ENCODE measurements at regions not wholly inside any gene's neighbourhood (a gene's known extent, or its start where the extent isn't known, plus 50 kb on each side); places are given as distances from the start of the nearest gene placed in this dataset.

DNA sequence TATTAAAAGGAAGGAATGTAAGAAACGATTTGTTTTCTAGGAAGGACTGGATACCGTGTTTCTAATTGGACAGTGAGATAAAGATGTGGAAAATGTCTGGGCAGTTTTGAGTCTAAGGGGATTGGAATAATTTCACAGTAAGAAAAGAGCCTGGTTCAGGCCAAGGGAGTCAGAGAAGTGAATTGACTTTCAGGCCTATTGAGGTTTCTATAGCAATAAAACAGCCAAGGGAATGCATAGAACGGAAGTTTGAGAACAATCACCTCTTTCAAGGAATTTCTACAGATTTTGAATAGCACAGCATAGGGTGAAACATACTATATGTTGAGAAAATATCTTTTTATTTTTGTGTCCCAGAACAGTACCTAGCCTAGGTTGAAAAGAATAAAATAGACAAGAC lies 271.6 kb upstream of the TRPM3 start:
- no peaks in the 10 kb centered on the region for H3K4me1 ChIP-seq
- H3K27ac ChIP-seq, result no peak overlapping the region
- TF ChIP-seq, protein P1, sequence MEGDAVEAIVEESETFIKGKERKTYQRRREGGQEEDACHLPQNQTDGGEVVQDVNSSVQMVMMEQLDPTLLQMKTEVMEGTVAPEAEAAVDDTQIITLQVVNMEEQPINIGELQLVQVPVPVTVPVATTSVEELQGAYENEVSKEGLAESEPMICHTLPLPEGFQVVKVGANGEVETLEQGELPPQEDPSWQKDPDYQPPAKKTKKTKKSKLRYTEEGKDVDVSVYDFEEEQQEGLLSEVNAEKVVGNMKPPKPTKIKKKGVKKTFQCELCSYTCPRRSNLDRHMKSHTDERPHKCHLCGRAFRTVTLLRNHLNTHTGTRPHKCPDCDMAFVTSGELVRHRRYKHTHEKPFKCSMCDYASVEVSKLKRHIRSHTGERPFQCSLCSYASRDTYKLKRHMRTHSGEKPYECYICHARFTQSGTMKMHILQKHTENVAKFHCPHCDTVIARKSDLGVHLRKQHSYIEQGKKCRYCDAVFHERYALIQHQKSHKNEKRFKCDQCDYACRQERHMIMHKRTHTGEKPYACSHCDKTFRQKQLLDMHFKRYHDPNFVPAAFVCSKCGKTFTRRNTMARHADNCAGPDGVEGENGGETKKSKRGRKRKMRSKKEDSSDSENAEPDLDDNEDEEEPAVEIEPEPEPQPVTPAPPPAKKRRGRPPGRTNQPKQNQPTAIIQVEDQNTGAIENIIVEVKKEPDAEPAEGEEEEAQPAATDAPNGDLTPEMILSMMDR (IDR thresholded peaks at IDR 0.05), result no peak

DNA sequence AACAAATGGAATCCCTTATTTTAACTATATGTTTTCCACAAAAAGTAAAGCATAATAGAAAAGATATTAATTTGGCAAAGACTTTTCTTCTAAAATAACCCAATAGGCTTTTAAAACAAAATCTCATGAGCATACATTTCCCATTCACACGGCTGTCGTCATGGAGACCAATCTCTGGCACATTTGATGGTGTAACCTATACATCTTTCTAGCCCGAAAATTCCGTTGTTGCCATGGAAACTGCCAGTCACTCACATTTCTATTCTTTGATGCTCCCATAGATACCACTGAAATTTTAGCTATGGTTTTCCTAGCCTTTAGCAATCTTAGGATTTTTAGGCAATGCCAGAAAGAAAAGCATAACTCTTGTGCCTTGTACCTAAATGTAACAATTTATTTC lies 262.9 kb upstream of the TRPM3 start:
- H3K4me3 ChIP-seq, result no peak overlapping the region
- TF ChIP-seq, protein P1 (IDR thresholded peaks at IDR 0.05), result no peak
- H3K27me3 ChIP-seq, result no peaks in the 10 kb centered on the region
- H3K36me3 ChIP-seq, result no peaks in the 10 kb centered on the region
- H3K9me3 ChIP-seq, result no peaks in the 10 kb centered on the region
- H3K4me1 ChIP-seq, result no peaks in the 10 kb centered on the region
- H3K27ac ChIP-seq, result no peak overlapping the region
- no peak for DNase-seq (ENCODE audit: low spot score)

More for the DNA sequence above, 271.6 kb upstream of the TRPM3 start:
- H3K27me3 ChIP-seq, result no peaks in the 10 kb centered on the region
- H3K36me3 ChIP-seq, result no peaks in the 10 kb centered on the region
- no peak for DNase-seq (ENCODE audit: low spot score)
- H3K4me3 ChIP-seq, result no peak overlapping the region
- H3K9me3 ChIP-seq, result no peaks in the 10 kb centered on the region

DNA sequence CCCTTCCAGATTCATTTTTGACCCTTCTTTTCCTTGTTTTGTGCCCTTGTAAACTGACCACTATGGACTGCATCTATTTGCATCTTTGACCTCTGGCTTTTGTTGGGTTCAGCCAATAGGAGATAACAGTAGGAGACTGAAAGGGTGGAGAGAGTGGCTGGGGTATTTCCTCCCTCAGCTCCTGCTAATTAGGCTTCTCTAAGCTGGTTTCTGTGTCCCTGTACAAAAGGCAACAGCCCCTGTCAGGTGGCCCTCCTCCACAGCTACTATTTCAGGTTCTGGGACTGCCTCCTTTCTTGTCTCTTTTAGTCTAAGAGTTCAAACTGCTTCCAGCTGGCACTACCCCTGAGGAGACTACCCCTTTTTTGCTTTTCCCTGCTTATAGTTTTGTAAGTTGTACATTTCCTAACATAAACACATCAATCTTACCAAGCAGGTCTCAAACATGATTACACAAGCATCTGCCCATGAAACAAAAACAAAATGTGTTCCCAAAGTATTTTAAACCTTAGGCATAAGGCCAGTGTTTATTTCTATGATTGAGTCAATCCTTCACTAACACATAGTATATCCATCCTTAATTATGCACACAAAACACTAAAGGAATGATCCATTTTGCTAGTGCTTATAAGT lies 262.0 kb upstream of the TRPM3 start:
- Histone ChIP-seq H3K27me3 (no peaks in the 10 kb centered on the region), H3K27ac (no peak overlapping the region), H3K9me3 (no peaks in the 10 kb centered on the region), H3K36me3 (no peaks in the 10 kb centered on the region), H3K4me1 (no peaks in the 10 kb centered on the region), H3K4me3 (no peak overlapping the region)
- TF ChIP-seq, protein P1 (IDR thresholded peaks at IDR 0.05), result no peak
- no peak for DNase-seq (ENCODE audit: low spot score)

DNA sequence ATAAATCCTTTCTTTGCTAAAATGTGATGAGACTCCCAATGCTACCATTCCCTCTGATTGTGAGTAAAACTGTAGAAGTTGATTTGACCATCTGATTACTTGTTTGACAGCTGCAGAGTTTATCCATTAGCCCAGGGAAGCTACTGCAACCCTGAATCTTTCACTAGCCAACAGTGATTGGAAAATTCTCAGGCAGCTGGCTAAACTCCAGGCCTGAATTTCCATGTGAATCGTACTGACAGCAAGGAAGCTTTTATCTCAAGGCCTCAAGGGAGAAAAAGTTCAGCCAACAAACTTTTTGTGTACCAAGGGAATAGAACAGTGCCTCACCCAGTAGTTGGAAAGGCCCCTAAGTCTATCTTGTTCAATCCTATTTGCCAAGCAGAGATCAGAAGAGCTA lies 246.7 kb upstream of the TRPM3 start:
- TF ChIP-seq, protein P1 (IDR thresholded peaks at IDR 0.05), result no peak
- H3K27ac ChIP-seq, result no peak overlapping the region
- H3K4me3 ChIP-seq, result no peak overlapping the region
- H3K27me3 ChIP-seq, result no peaks in the 10 kb centered on the region
- no peak for DNase-seq (ENCODE audit: low spot score)
- no peaks in the 10 kb centered on the region for H3K4me1 ChIP-seq
- H3K9me3 ChIP-seq, result no peaks in the 10 kb centered on the region
- no peaks in the 10 kb centered on the region for H3K36me3 ChIP-seq

DNA sequence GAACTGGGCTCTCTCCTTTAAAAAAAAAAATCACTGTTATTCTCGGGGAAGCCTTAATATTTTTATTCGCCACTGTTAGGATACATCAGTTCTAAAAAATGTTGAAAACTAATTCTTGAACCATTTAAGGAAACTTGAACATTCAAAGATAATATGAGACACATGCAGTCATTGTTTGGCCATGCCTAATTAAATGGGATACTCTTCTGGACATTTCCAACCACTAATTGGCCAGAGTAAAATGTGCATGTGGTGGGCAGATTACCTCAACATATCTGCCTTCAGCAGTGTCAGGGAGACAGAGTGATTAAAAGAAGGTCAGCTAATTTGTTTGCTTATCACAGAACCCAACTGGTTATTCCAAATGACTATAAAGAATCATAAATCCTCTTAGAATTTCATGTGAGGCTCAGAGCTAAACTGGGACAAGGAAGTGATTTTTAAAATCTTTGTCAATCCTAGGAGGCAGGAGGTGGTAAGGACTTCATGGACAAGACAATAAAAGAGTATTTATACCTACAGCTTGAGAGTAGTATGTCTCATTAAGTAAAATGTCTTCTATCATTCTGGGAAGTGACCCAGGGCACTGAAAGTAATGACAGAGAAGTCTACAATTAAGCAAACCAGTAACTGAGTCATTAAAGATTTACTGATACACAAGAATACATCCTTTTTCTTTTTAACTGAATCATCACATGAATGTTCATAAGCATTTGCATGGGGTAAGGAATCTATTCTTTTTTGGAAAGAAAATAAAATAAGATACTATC lies 242.9 kb upstream of the TRPM3 start:
- Histone ChIP-seq H3K36me3 (no peaks in the 10 kb centered on the region), H3K4me1 (no peaks in the 10 kb centered on the region), H3K9me3 (no peaks in the 10 kb centered on the region), H3K4me3 (no peak overlapping the region), H3K27me3 (no peaks in the 10 kb centered on the region), H3K27ac (no peak overlapping the region)
- DNase-seq (ENCODE audit: low spot score), result no peak
- TF ChIP-seq, protein P1 (IDR thresholded peaks at IDR 0.05), result no peak

Measured in right atrium auricular region (tissue), 2 donors.